Brain microvascular endothelial cell (primary cell): ENCODE measurements at regions not wholly inside any gene's neighbourhood (a gene's known extent, or its start where the extent isn't known, plus 50 kb on each side); places are given as distances from the start of the nearest gene placed in this dataset.

Experiments
- DNase-seq: peaks from one replicate; pipeline ENCODE4 v3.0.0-alpha.2; 2020
- H3K27ac ChIP-seq: fragments of 250-450 bp; sonication (Bioruptor Pico); 2 replicates; pipeline ENCODE4 v1.5.1; 2020; ENCODE audit warnings: mild to moderate bottlenecking, moderate library complexity
- H3K27me3 ChIP-seq: fragments of 250-450 bp; sonication (Bioruptor Pico); replicated peaks from 2 replicates; pipeline ENCODE4 v1.5.1; 2020; ENCODE audit warnings: mild to moderate bottlenecking
- H3K36me3 ChIP-seq: fragments of 250-450 bp; sonication (Bioruptor Pico); replicated peaks from 2 replicates; pipeline ENCODE4 v1.5.1; 2020; ENCODE audit warnings: mild to moderate bottlenecking
- H3K4me3 ChIP-seq: 2 replicates; pipeline ENCODE4 v1.5.1; 2011; ENCODE audit warnings: low read depth, mild to moderate bottlenecking, control low read depth, low read length, moderate library complexity
- CTCF ChIP-seq: IDR thresholded peaks from 2 replicates; pipeline ENCODE4 v1.5.1; 2011; ENCODE audit warnings: low read depth, mild to moderate bottlenecking, moderate library complexity, low read length, control low read depth, inconsistent platforms; ENCODE audit errors: missing control alignments
- in situ Hi-C: cut with HindIII; loops from 2 replicates; pipeline ENCODE4 v1.10.0; 2017; ENCODE audit warnings: low sequenced_read_pairs, low pct_ligation_motif_present

GRCh38 chr4:189032606-189033338 is 893.5 kb downstream of the TRIML1 start:
- DNase-seq, result no peak
- no peaks in the 10 kb centered on the region for H3K27me3 ChIP-seq
- H3K36me3 ChIP-seq, result no peaks in the 10 kb centered on the region
- no peak overlapping the region for H3K4me3 ChIP-seq
- H3K27ac ChIP-seq, result no peak overlapping the region
- in situ Hi-C loops, result no loop called here
- TF ChIP-seq CTCF, result no peak

GRCh38 chr4:189033801-189034347 is 894.6 kb downstream of the TRIML1 start:
- no peak for TF ChIP-seq CTCF
- no peak overlapping the region for H3K4me3 ChIP-seq
- H3K27ac ChIP-seq, result no peak overlapping the region
- H3K27me3 ChIP-seq, result no peaks in the 10 kb centered on the region
- no peak for DNase-seq
- H3K36me3 ChIP-seq, result no peaks in the 10 kb centered on the region
- in situ Hi-C loops, result no loop called here

- in situ Hi-C loops, result no loop called here
- TF ChIP-seq CTCF, result no peak
- DNase-seq, result no peak
- no peak overlapping the region for H3K4me3 ChIP-seq
- H3K36me3 ChIP-seq, result no peaks in the 10 kb centered on the region
- H3K27me3 ChIP-seq, result no peaks in the 10 kb centered on the region
- H3K27ac ChIP-seq, result no peak overlapping the region
These were observed 895.9 kb downstream of the TRIML1 start for GRCh38 chr4:189035091-189035490.

DNA sequence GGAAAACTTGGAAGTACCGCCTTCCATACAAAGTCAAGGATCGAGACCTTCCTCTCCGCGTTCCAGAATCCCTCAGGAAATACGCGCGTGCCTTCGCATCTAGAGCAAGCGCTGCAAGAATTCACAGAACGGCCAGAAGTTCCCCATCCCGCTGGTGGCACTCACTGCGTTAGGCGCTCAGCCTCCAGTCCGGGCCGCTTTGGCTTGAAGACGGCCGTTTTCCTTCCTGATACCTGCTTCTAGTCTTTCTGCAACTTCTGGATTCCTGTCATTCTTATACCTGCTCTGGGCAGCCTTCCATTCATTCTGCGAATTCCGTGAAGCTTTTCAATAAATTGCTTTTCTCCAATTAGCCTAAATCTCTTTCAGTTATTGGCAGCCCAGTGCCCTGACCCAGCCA is 896.4 kb downstream of the TRIML1 start:
- Histone ChIP-seq H3K36me3 (no peaks in the 10 kb centered on the region), H3K4me3 (no peak overlapping the region), H3K27me3 (no peaks in the 10 kb centered on the region), H3K27ac (no peak overlapping the region)
- in situ Hi-C loops, result no loop called here
- DNase-seq, result no peak
- TF ChIP-seq CTCF, result no peak

DNA sequence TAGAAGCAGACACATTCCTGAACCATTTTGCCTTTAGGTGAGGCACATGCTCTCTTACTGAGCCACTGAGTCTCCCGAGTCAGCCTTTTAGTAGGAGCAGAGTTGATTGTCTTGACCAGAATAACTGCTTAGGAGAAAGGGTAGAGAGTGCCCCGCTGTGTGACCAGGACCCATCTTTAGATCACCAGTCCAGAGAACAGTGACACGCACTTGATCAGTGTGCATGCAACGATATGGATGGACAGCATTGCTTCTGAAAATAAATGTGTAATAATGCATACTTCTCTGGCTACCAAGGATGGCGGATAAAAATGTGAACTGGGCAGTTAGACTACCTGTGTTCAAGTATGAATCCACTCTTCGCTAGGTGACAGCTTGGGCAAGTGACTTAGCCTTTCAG is 897.7 kb downstream of the TRIML1 start:
- in situ Hi-C loops, result no loop called here

More for the DNA sequence above, 897.7 kb downstream of the TRIML1 start:
- TF ChIP-seq CTCF, result no peak
- H3K27ac ChIP-seq, result no peak overlapping the region
- H3K4me3 ChIP-seq, result no peak overlapping the region
- no peaks in the 10 kb centered on the region for H3K27me3 ChIP-seq
- no peak for DNase-seq
- no peaks in the 10 kb centered on the region for H3K36me3 ChIP-seq
